ENCODE measurements at regions not wholly inside any gene's neighbourhood (a gene's known extent, or its start where the extent isn't known, plus 50 kb on each side); places are given as distances from the start of the nearest gene placed in this dataset.

GRCh38 chr3:34599595-34599994 lies 801.2 kb downstream of the PDCD6IP start:
- Histone ChIP-seq H3K4me3 (no peak overlapping the region), H3K27ac (no peak overlapping the region), H3K9me3 (no peaks in the 10 kb centered on the region), H3K4me1 (no peaks in the 10 kb centered on the region), H3K27me3 (ENCODE audit: insufficient read depth in 3 of 3, low read length in 2 of 3) (no peaks in the 10 kb centered on the region), H3K36me3 (ENCODE audit: insufficient read depth in 1 of 2, low read depth in 1 of 2) (no peaks in the 10 kb centered on the region)
- ATAC-seq (no peak), DNase-seq (no peak)
- TF ChIP-seq, protein P1, sequence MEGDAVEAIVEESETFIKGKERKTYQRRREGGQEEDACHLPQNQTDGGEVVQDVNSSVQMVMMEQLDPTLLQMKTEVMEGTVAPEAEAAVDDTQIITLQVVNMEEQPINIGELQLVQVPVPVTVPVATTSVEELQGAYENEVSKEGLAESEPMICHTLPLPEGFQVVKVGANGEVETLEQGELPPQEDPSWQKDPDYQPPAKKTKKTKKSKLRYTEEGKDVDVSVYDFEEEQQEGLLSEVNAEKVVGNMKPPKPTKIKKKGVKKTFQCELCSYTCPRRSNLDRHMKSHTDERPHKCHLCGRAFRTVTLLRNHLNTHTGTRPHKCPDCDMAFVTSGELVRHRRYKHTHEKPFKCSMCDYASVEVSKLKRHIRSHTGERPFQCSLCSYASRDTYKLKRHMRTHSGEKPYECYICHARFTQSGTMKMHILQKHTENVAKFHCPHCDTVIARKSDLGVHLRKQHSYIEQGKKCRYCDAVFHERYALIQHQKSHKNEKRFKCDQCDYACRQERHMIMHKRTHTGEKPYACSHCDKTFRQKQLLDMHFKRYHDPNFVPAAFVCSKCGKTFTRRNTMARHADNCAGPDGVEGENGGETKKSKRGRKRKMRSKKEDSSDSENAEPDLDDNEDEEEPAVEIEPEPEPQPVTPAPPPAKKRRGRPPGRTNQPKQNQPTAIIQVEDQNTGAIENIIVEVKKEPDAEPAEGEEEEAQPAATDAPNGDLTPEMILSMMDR (IDR thresholded peaks at IDR 0.05), result no peak
- WGBS, 3 donors, result 79 to 83% (median 83%) methylated on average over 2 of the region's 2 CpGs
- intact Hi-C loops (cut with DNase I), result no loop called here

- intact Hi-C loops (cut with DNase I), result no loop called here
- Histone ChIP-seq H3K27me3 (ENCODE audit: insufficient read depth in 3 of 3, low read length in 2 of 3) (no peaks in the 10 kb centered on the region), H3K27ac (no peak overlapping the region), H3K9me3 (peaks cover 16% of the 10 kb centered on the region), H3K4me3 (no peak overlapping the region), H3K4me1 (no peaks in the 10 kb centered on the region), H3K36me3 (ENCODE audit: insufficient read depth in 1 of 2, low read depth in 1 of 2) (no peaks in the 10 kb centered on the region)
- TF ChIP-seq, protein P1 (IDR thresholded peaks at IDR 0.05), result no peak
- WGBS, 3 donors, result 64 to 76% (median 73%) methylated on average over 2 of the region's 2 CpGs
- DNase-seq (no peak), ATAC-seq (no peak)
Observed at GRCh38 chr3:34619990-34620389, 821.6 kb downstream of the PDCD6IP start.

- no peaks in the 10 kb centered on the region for H3K9me3 ChIP-seq
- no peak for DNase-seq
- H3K4me3 ChIP-seq, result no peak overlapping the region
- ATAC-seq, result no peak
- intact Hi-C loops (cut with DNase I), result no loop called here
- H3K27me3 ChIP-seq (ENCODE audit: insufficient read depth in 3 of 3, low read length in 2 of 3), result no peaks in the 10 kb centered on the region
- TF ChIP-seq, protein P1 (IDR thresholded peaks at IDR 0.05), result no peak
- H3K36me3 ChIP-seq (ENCODE audit: insufficient read depth in 1 of 2, low read depth in 1 of 2), result no peaks in the 10 kb centered on the region
- H3K4me1 ChIP-seq, result no peaks in the 10 kb centered on the region
- H3K27ac ChIP-seq, result no peak overlapping the region
Observed at GRCh38 chr3:34626699-34627098, 828.3 kb downstream of the PDCD6IP start.

GRCh38 chr3:34634939-34635338 lies 836.5 kb downstream of the PDCD6IP start:
- 49 to 53% (median 51%) methylated on average over 6 of the region's 6 CpGs for WGBS, 3 donors
- ATAC-seq (no peak), DNase-seq (no peak)
- Histone ChIP-seq H3K27ac (no peak overlapping the region), H3K9me3 (no peaks in the 10 kb centered on the region), H3K4me3 (no peak overlapping the region), H3K4me1 (no peaks in the 10 kb centered on the region), H3K27me3 (ENCODE audit: insufficient read depth in 3 of 3, low read length in 2 of 3) (no peaks in the 10 kb centered on the region), H3K36me3 (ENCODE audit: insufficient read depth in 1 of 2, low read depth in 1 of 2) (no peaks in the 10 kb centered on the region)
- TF ChIP-seq, protein P1 (IDR thresholded peaks at IDR 0.05), result no peak
- intact Hi-C loops (cut with DNase I), result no loop called here

DNA sequence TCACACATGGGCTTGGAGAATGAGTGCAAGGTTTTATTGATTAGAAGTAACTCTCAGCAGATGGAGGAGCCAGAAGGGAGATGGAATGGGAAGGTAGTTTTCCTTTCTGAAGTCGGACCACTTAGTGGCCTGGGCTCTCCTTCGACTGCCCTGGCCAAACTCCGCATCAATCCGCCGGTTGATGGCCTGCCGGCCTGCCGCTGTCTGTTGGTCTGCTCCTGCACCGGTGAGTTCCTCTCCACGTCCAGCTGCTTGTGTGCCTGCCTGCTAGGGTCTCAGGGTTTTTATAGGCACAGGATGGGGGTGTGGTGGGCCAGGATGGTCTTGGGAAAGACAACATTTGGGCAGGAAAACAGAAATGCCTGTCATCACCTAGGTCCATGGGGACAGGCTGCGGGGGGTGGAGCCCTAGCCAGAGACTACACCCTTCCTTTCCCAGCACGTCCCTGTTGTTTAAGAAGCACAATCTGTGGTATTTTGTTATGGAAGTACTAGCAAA lies 837.0 kb downstream of the PDCD6IP start:
- ATAC-seq (no peak), DNase-seq (no peak)
- Histone ChIP-seq H3K36me3 (ENCODE audit: insufficient read depth in 1 of 2, low read depth in 1 of 2) (no peaks in the 10 kb centered on the region), H3K9me3 (no peaks in the 10 kb centered on the region), H3K4me3 (no peak overlapping the region), H3K27me3 (ENCODE audit: insufficient read depth in 3 of 3, low read length in 2 of 3) (no peaks in the 10 kb centered on the region), H3K27ac (no peak overlapping the region), H3K4me1 (no peaks in the 10 kb centered on the region)
- 79 to 86% (median 81%) methylated on average over 11 of the region's 11 CpGs for WGBS, 3 donors
- intact Hi-C loops (cut with DNase I), result no loop called here
- TF ChIP-seq, protein P1 (IDR thresholded peaks at IDR 0.05), result no peak
